Tibial artery (tissue), 4 donors: ENCODE measurements at regions not wholly inside any gene's neighbourhood (a gene's known extent, or its start where the extent isn't known, plus 50 kb on each side); places are given as distances from the start of the nearest gene placed in this dataset.
"Not testable (repeated sequence)": the region's sequence is repeated elsewhere in the genome, so short reads cannot be mapped to it uniquely, and the experiment has no call there.

ENCODE experiments used
- DNase-seq, 2 donors: peaks; one replicate each; pipeline ENCODE4 v3.0.0-alpha.2; 2019
- H3K27ac ChIP-seq, 2 donors: fragments of 200-600 bp; sonication (generic) in 1 of 2; 1 replicate in 1 of 2; 2 replicates in 1 of 2; pipeline ENCODE4 v1.5.1; 2018 to 2019; ENCODE audit warnings: mild to moderate bottlenecking in 1 of 2
- H3K27me3 ChIP-seq, 2 donors: fragments of 200-600 bp; sonication (generic) in 1 of 2; one replicate each; pipeline versions ENCODE4 v1.5.1 to v1.6.0; 2016 to 2019
- H3K36me3 ChIP-seq, 3 donors: fragments of 200-600 bp; sonication (generic) in 2 of 3; one replicate each; pipeline ENCODE4 v1.5.1; 2016 to 2019; ENCODE audit warnings: mild to moderate bottlenecking in 2 of 3
- H3K4me1 ChIP-seq, 4 donors: fragments of 200-600 bp; sonication (generic) in 2 of 4; 1 replicate in 3 of 4; 2 replicates in 1 of 4; pipeline ENCODE4 v1.5.1; 2016 to 2019
- H3K4me3 ChIP-seq, 2 donors: fragments of 200-600 bp; sonication (generic) in 1 of 2; 1 replicate in 1 of 2; 2 replicates in 1 of 2; pipeline ENCODE4 v1.5.1; 2018 to 2019; ENCODE audit warnings: mild to moderate bottlenecking in 2 of 2
- H3K9me3 ChIP-seq, 3 donors: fragments of 200-600 bp; sonication (generic) in 1 of 3; one replicate each; pipeline ENCODE4 v1.5.1; 2016 to 2019
- intact Hi-C: fragments of 100-400 bp; cut with DNase I; formaldehyde crosslinking; loops from one replicate; pipeline ENCODE4 v1.15.0; 2023; ENCODE audit warnings: low total_unique reads
- TF ChIP-seq, protein P1 (sequence below), 2 experiments: fragments of 200-600 bp in 1 of 2; fragments of 450-650 bp in 1 of 2; IDR thresholded peaks; one replicate each; pipeline ENCODE4 v1.5.1; 2017 to 2019; ENCODE audit warnings: antibody characterized with exemption in 2 of 2, mild to moderate bottlenecking in 1 of 2, moderate library complexity in 1 of 2

DNA sequence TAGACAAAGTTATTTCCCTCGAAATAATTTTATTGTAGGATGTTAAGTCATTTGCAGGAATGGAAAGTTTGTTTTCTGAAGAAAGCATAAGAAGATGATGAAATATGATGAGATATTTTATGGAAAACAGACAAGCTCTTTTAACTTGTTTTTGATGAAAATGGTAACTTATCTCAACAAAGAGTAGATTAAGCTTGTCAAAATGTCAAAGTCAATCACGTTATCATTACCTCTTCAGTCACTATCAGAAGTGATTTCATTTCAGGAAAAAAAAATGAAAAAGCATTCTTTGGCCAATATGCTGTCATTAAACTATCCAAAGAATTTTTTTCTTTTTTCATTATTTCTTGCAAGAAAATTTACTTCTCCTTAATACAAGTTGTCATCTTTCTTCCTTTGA is 221.0 kb upstream of the ANKRD50 start:
- no peaks in the 10 kb centered on the region for H3K9me3 ChIP-seq
- intact Hi-C loops = no loop called here

DNA sequence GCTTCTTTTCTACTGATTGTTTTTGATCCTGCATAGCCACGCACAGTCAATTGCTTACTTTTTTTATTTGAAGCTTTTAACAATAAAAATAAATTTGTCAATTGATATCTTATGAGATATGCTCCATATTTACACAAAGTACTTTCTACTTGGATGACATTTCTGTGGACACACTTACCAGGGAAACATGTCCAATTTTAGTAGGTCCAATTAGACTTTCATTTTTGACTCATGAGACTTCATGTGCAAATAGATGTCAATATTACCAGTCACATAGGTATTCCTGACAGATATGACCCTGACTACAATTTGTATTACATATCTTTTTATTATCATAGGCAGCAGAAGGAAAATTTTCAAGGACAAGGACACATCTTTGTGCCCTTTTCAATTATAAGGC is 219.9 kb upstream of the ANKRD50 start:
- TF ChIP-seq, protein P1, sequence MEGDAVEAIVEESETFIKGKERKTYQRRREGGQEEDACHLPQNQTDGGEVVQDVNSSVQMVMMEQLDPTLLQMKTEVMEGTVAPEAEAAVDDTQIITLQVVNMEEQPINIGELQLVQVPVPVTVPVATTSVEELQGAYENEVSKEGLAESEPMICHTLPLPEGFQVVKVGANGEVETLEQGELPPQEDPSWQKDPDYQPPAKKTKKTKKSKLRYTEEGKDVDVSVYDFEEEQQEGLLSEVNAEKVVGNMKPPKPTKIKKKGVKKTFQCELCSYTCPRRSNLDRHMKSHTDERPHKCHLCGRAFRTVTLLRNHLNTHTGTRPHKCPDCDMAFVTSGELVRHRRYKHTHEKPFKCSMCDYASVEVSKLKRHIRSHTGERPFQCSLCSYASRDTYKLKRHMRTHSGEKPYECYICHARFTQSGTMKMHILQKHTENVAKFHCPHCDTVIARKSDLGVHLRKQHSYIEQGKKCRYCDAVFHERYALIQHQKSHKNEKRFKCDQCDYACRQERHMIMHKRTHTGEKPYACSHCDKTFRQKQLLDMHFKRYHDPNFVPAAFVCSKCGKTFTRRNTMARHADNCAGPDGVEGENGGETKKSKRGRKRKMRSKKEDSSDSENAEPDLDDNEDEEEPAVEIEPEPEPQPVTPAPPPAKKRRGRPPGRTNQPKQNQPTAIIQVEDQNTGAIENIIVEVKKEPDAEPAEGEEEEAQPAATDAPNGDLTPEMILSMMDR (IDR thresholded peaks at IDR 0.05) = no peak
- Histone ChIP-seq H3K4me3 (no peak overlapping the region), H3K9me3 (no peaks in the 10 kb centered on the region), H3K27ac (no peak overlapping the region), H3K36me3 (no peaks in the 10 kb centered on the region), H3K4me1 (peaks cover 0 to 22% (median 6%) of the 10 kb centered on the region in 4 donors), H3K27me3 (no peaks in the 10 kb centered on the region)
- intact Hi-C loops = no loop called here
- no peak for DNase-seq

More for the DNA sequence above, 221.0 kb upstream of the ANKRD50 start:
- no peak for DNase-seq
- H3K4me1 ChIP-seq = peaks cover 0 to 23% (median 6%) of the 10 kb centered on the region in 4 donors
- TF ChIP-seq, protein P1 (IDR thresholded peaks at IDR 0.05) = no peak
- no peak overlapping the region for H3K4me3 ChIP-seq
- H3K27ac ChIP-seq = no peak overlapping the region
- no peaks in the 10 kb centered on the region for H3K27me3 ChIP-seq
- no peaks in the 10 kb centered on the region for H3K36me3 ChIP-seq

DNA sequence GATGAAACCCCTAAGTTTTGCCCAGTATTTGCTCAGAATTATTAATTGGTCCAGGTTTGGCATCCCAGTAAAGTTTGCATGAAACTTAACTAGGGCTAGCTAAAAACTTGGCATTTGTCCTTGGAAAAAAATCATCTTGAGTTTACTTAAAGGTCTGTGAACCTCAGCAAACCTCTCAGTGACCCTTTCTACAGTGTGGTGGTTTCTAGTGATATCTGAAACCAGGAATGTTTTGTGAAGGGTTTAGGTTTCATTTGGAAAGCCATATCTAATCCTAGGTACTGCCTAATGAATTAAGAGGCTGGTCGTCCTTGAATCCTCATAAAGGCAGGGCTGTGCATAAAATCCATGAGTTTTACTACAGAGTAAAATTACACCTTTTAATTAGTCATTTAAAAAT is 218.5 kb upstream of the ANKRD50 start:
- H3K27ac ChIP-seq = no peak overlapping the region
- H3K36me3 ChIP-seq = no peaks in the 10 kb centered on the region
- no peak overlapping the region for H3K4me3 ChIP-seq
- DNase-seq = no peak
- H3K9me3 ChIP-seq = no peaks in the 10 kb centered on the region
- H3K27me3 ChIP-seq = no peaks in the 10 kb centered on the region
- TF ChIP-seq, protein P1 (IDR thresholded peaks at IDR 0.05) = no peak
- H3K4me1 ChIP-seq = peaks cover 0 to 8% (median 0%) of the 10 kb centered on the region in 4 donors
- intact Hi-C loops = no loop called here

DNA sequence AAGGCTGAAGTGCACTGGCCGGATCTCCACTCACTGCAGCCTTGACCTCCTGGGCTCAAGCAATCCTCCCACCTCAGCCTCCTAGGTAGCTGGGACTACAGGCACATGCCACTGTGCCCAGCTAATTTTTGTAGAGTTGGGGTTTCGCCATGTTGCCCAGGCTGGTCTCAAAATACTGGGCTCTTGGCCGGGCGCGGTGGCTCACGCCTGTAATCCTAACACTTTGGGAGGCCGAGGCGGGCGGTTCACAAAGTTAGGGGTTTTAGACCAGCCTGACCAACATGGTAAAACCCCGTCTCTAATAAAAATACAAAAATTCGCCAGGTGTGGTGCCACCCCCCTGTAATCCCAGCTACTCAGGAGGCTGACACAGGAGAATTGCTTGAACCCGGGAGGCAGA is 210.2 kb upstream of the ANKRD50 start:
- H3K27me3 ChIP-seq, H3K4me1 ChIP-seq, H3K9me3 ChIP-seq, H3K27ac ChIP-seq, intact Hi-C loops, H3K36me3 ChIP-seq, H3K4me3 ChIP-seq, DNase-seq: not testable (repeated sequence)

DNA sequence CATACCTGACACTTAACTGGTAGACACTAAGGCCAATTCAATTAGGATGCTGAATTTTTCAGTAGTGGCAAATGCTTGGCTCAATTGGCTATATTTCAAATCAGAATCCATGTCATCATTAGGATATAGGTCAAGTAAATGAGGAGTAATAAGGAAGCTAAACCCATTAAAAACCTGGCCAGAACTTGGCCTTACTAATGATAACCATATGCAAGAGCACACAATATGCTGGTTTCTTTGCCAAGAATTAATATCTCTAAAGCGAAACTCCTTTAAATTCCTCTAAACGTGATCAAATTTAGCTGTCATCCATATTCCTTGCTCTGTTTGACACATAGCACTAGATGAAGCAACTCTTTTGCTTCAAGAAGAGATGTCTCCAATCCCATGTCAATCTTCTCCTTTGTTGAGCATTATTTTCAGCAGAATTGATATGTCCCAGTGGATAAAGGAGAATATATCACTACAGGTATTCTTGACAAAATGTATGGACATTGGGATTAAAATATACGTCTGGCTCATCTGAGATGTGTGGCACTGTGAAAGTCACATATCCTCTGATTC is 206.1 kb upstream of the ANKRD50 start:
- no peak overlapping the region for H3K27ac ChIP-seq
- DNase-seq = no peak
- no peaks in the 10 kb centered on the region for H3K9me3 ChIP-seq
- TF ChIP-seq, protein P1 (IDR thresholded peaks at IDR 0.05) = no peak
- no peaks in the 10 kb centered on the region for H3K36me3 ChIP-seq
- H3K4me1 ChIP-seq = no peaks in the 10 kb centered on the region
- no peak overlapping the region for H3K4me3 ChIP-seq
- H3K27me3 ChIP-seq = no peaks in the 10 kb centered on the region
- intact Hi-C loops = no loop called here

DNA sequence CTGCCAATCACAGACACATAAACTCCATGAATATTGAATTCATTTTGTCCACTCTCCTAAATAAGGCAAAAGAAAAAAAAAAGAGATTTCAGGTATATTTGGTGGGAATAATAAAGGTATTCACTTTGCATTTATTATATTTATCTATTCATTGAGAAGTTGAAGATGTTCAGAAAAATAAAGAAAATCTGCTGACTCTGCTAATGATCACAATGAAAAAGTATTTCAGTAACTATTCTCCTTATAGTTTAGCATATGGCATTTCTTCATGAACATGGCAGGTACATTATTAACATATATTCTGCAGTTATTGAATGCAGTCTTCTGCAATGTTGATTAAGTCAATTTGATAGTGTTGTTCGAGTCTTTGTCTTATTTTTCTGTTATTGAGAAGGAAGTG is 202.5 kb upstream of the ANKRD50 start:
- no peaks in the 10 kb centered on the region for H3K36me3 ChIP-seq
- intact Hi-C loops = no loop called here
- no peak for DNase-seq
- H3K9me3 ChIP-seq = peaks cover 0 to 4% (median 0%) of the 10 kb centered on the region in 3 donors
- H3K27ac ChIP-seq = no peak overlapping the region
- H3K4me1 ChIP-seq = no peaks in the 10 kb centered on the region
- H3K27me3 ChIP-seq = no peaks in the 10 kb centered on the region
- H3K4me3 ChIP-seq = no peak overlapping the region
- TF ChIP-seq, protein P1 (IDR thresholded peaks at IDR 0.05) = no peak
